PC-3 (cell line): ENCODE measurements at regions not wholly inside any gene's neighbourhood (a gene's known extent, or its start where the extent isn't known, plus 50 kb on each side); places are given as distances from the start of the nearest gene placed in this dataset.

Experiments
- ATAC-seq: fragments of 200-7000 bp; cut with Tn5 transposase; 2 replicates; pipeline ENCODE4 v1.9.1; 2020; ENCODE audit warnings: mild to moderate bottlenecking, moderate library complexity
- BruUV-seq: library from RNA; stranded (reverse); fragments of 400-500 nt; replicated peaks from 2 replicates; lab custom pipeline; 2021; lab: Mats Ljungman, UMichigan
- CTCF ChIA-PET: fragments of 300-600 bp; sonication (Branson Sonifier 250); formaldehyde crosslinking; loops from one replicate; lab custom pipeline; 2022; ENCODE audit warnings: antibody characterized with exemption; lab: Charles Lee
- POLR2A ChIA-PET: fragments of 300-600 bp; sonication (Branson Sonifier 250); formaldehyde crosslinking; loops from one replicate; lab custom pipeline; 2022; ENCODE audit warnings: antibody characterized with exemption; ENCODE audit not compliant: unreplicated experiment; lab: Charles Lee
- DNase-seq: peaks from one replicate; pipeline ENCODE4 v3.0.0-alpha.2; 2015
- H2AFZ ChIP-seq: fragments of 300-600 bp; sonication (generic); 2 replicates; pipeline ENCODE4 v1.6.0; 2016; ENCODE audit warnings: antibody characterized with exemption, low read length
- H3F3A ChIP-seq: fragments of 300-600 bp; sonication (generic); one replicate; pipeline ENCODE4 v1.6.0; 2017; ENCODE audit warnings: antibody characterized with exemption, low read length, control low read depth, mild to moderate bottlenecking; ENCODE audit not compliant: unreplicated experiment
- H3K27ac ChIP-seq: fragments of 300-600 bp; sonication (generic); 2 replicates; pipeline ENCODE4 v1.5.1; 2016; ENCODE audit warnings: mild to moderate bottlenecking, low read length
- H3K27me3 ChIP-seq: fragments of 300-600 bp; sonication (generic); 2 replicates; pipeline ENCODE4 v1.6.1; 2016; ENCODE audit warnings: low read length, mixed read lengths
- H3K36me3 ChIP-seq: fragments of 300-600 bp; sonication (generic); 2 replicates; pipeline ENCODE4 v1.6.1; 2016; ENCODE audit warnings: low read depth, mixed run types, low read length, mixed read lengths
- H3K4me1 ChIP-seq: fragments of 300-600 bp; sonication (generic); 2 replicates; pipeline ENCODE4 v1.5.1; 2016; ENCODE audit warnings: low read length; ENCODE audit not compliant: insufficient read depth
- H3K4me2 ChIP-seq: fragments of 300-600 bp; sonication (generic); 2 replicates; pipeline ENCODE4 v1.6.0; 2016; ENCODE audit warnings: low read length
- H3K4me3 ChIP-seq: fragments of 300-600 bp; sonication (generic); 2 replicates; pipeline ENCODE4 v1.5.1; 2016; ENCODE audit warnings: mild to moderate bottlenecking, low read length, mixed read lengths
- H3K79me2 ChIP-seq: fragments of 300-600 bp; sonication (generic); 2 replicates; pipeline ENCODE4 v1.6.1; 2017; ENCODE audit warnings: low read length, mixed read lengths
- H3K9ac ChIP-seq: fragments of 300-600 bp; sonication (generic); 2 replicates; pipeline ENCODE4 v1.6.0; 2016; ENCODE audit warnings: mild to moderate bottlenecking, low read length
- H3K9me2 ChIP-seq: fragments of 300-600 bp; sonication (generic); replicated peaks from 2 replicates; pipeline ENCODE4 v1.6.1; 2016; ENCODE audit warnings: mixed run types, low read length, mixed read lengths
- H3K9me3 ChIP-seq: fragments of 300-600 bp; sonication (generic); 2 replicates; pipeline ENCODE4 v1.6.1; 2016; ENCODE audit warnings: low read length, mixed read lengths
- H4K20me1 ChIP-seq: fragments of 300-600 bp; sonication (generic); 2 replicates; pipeline ENCODE4 v1.6.1; 2016; ENCODE audit warnings: low read length, mixed read lengths
- CTCF ChIP-seq: fragments of 300-600 bp; sonication (generic); conservative IDR thresholded peaks from 2 replicates; pipeline ENCODE4 v1.5.1; 2017; ENCODE audit warnings: antibody characterized with exemption, low read depth, mild to moderate bottlenecking, low read length
- EZH2 ChIP-seq: fragments of 300-600 bp; sonication (generic); IDR thresholded peaks from one replicate; pipeline ENCODE4 v1.6.1; 2017; ENCODE audit warnings: antibody characterized with exemption, mild to moderate bottlenecking, low read length; ENCODE audit not compliant: unreplicated experiment
- EZH2phosphoT487 ChIP-seq: fragments of 300-600 bp; sonication (generic); IDR thresholded peaks from 2 replicates; pipeline ENCODE4 v1.6.1; 2018; ENCODE audit warnings: mild to moderate bottlenecking, antibody characterized with exemption, low read length, borderline replicate concordance
- intact Hi-C: fragments of 100-400 bp; cut with micrococcal nuclease; formaldehyde crosslinking; loops from 2 replicates; pipeline ENCODE4 v1.9.0; 2023

- Histone ChIP-seq H3K9me3 (no peaks in the 10 kb centered on the region), H3K9me2 (no peaks in the 10 kb centered on the region), H3K27me3 (no peaks in the 10 kb centered on the region), H3K79me2 (no peaks in the 10 kb centered on the region), H3K4me2 (no peak overlapping the region), H3F3A (no peaks in the 10 kb centered on the region), H3K9ac (no peak overlapping the region), H4K20me1 (no peaks in the 10 kb centered on the region), H3K27ac (no peak overlapping the region), H3K36me3 (no peaks in the 10 kb centered on the region), H3K4me3 (no peak overlapping the region), H3K4me1 (no peaks in the 10 kb centered on the region), H2AFZ (no peak overlapping the region)
- DNase-seq (no peak), ATAC-seq (no peak)
- CTCF ChIA-PET, result no interaction called here
- BruUV-seq, result no TSS peak
- TF ChIP-seq EZH2phosphoT487 (no peak), EZH2 (no peak)
- intact Hi-C loops, result loop anchor here (5.0 to 10.0 kb wide), 2 partner anchors 289 to 577 kb away; no protein-coding TSS in a partner anchor
- POLR2A ChIA-PET, result no interaction called here
Observed at GRCh38 chr6:140985679-140986275, 1146.9 kb upstream of the GJE1 start.

GRCh38 chr6:140980265-140980887, 1152.3 kb upstream of the GJE1 start:
- Histone ChIP-seq H3K9ac (no peak overlapping the region), H2AFZ (no peak overlapping the region), H4K20me1 (no peaks in the 10 kb centered on the region), H3K79me2 (no peaks in the 10 kb centered on the region), H3K9me3 (no peaks in the 10 kb centered on the region), H3K9me2 (no peaks in the 10 kb centered on the region), H3K4me3 (no peak overlapping the region), H3K36me3 (no peaks in the 10 kb centered on the region), H3K4me2 (no peak overlapping the region), H3K27ac (no peak overlapping the region), H3K4me1 (0 out of 2 replicates have a peak, but pooled peaks cover 6% of the 10 kb centered on the region), H3K27me3 (no peaks in the 10 kb centered on the region), H3F3A (no peaks in the 10 kb centered on the region)
- DNase-seq (no peak), ATAC-seq (no peak)
- intact Hi-C loops, result loop anchor here (10.0 kb wide), 1 partner anchor 294 kb away; no protein-coding TSS in a partner anchor
- CTCF ChIA-PET, result interaction anchor here (0.7 kb wide), 1 partner anchor 1216 kb away, joined by 4 read pairs; no protein-coding TSS in a partner anchor
- no TSS peak for BruUV-seq
- TF ChIP-seq EZH2phosphoT487 (no peak), CTCF (no peak), EZH2 (no peak)
- POLR2A ChIA-PET, result no interaction called here

- Histone ChIP-seq H3K4me3 (no peak overlapping the region), H3K9ac (no peak overlapping the region), H3K27me3 (no peaks in the 10 kb centered on the region), H2AFZ (no peak overlapping the region), H3K36me3 (no peaks in the 10 kb centered on the region), H3K4me2 (no peak overlapping the region), H3K9me3 (no peaks in the 10 kb centered on the region), H4K20me1 (no peaks in the 10 kb centered on the region), H3K9me2 (no peaks in the 10 kb centered on the region), H3K27ac (no peak overlapping the region), H3K79me2 (no peaks in the 10 kb centered on the region), H3F3A (no peaks in the 10 kb centered on the region), H3K4me1 (0 out of 2 replicates have a peak, but pooled peaks cover 6% of the 10 kb centered on the region)
- intact Hi-C loops, result loop anchor here (10.0 kb wide), 1 partner anchor 295 kb away; no protein-coding TSS in a partner anchor
- CTCF ChIA-PET, result no interaction called here
- ATAC-seq (no peak), DNase-seq (no peak)
- POLR2A ChIA-PET, result no interaction called here
- TF ChIP-seq EZH2, result no peak
- TF ChIP-seq CTCF, result no peak
- TF ChIP-seq EZH2phosphoT487, result no peak
- BruUV-seq, result no TSS peak
Observed at GRCh38 chr6:140979642-140980091, 1153.1 kb upstream of the GJE1 start.
